Activated CD4-positive, alpha-beta memory T cell treated with anti-CD3 and anti-CD28 coated beads, Interleukin-2, amount 10 ng/mL, durations not matched to agents 7 days and 5 days (primary cell): ENCODE measurements at regions not wholly inside any gene's neighbourhood (a gene's known extent, or its start where the extent isn't known, plus 50 kb on each side); places are given as distances from the start of the nearest gene placed in this dataset.
"Not testable (repeated sequence)": the region's sequence is repeated elsewhere in the genome, so short reads cannot be mapped to it uniquely, and the experiment has no call there.

Experiments used
- CTCF ChIA-PET: fragments of 350-600 bp; sonication (Branson Sonifier 250); formaldehyde crosslinking; loops from one replicate; lab custom pipeline; 2021; ENCODE audit warnings: antibody characterized with exemption, inconsistent platforms; lab: Charles Lee
- POLR2A ChIA-PET: fragments of 350-600 bp; sonication (Branson Sonifier 250); formaldehyde crosslinking; loops from one replicate; lab custom pipeline; 2021; ENCODE audit warnings: antibody characterized with exemption; lab: Charles Lee
- DNase-seq: peaks from one replicate; pipeline ENCODE4 v3.0.0-alpha.2; 2020
- H3K27ac Mint-ChIP-seq: one replicate; pipeline ENCODE4 v1.8.0; 2021; ENCODE audit warnings: mild to moderate bottlenecking, mixed read lengths
- H3K27me3 Mint-ChIP-seq: one replicate; pipeline ENCODE4 v1.8.0; 2021; ENCODE audit warnings: mixed read lengths
- H3K36me3 Mint-ChIP-seq: one replicate; pipeline ENCODE4 v1.8.0; 2021; ENCODE audit warnings: low read depth, mixed read lengths
- H3K4me1 Mint-ChIP-seq: one replicate; pipeline ENCODE4 v1.8.0; 2021; ENCODE audit warnings: mixed read lengths
- H3K4me3 Mint-ChIP-seq: one replicate; pipeline ENCODE4 v1.8.0; 2021; ENCODE audit warnings: mild to moderate bottlenecking, mixed read lengths
- H3K9me3 Mint-ChIP-seq: one replicate; pipeline ENCODE4 v1.8.0; 2021; ENCODE audit warnings: mixed read lengths

DNA sequence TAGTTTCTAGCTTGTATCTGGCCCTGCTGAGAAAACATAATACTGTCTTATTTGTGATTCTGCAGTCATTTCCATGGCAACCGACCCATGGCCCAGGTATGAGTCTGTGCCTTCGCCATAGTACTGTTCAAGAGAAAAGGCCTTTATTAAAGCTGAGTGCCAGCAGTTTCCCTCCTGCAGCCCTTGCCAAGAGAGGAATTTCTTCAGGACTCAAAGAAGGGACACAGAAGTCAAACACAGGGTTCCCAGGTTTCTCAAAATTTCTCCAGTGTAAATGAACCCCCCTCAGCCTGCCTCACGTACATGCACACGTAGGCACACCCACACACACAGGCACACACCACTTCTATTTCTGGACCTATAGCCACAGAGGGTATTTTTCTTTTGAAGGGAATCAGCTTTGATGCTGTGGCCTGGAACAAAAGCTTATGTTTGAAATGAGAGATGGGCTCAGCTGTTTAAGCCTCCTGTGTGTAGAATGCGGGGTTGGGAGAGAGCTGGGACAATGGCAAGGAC is 269.2 kb downstream of the PDCD6IP start:
- no peaks in the 10 kb centered on the region for H3K4me1 Mint-ChIP-seq
- H3K27me3 Mint-ChIP-seq = peaks cover 9% of the 10 kb centered on the region
- no peak for DNase-seq
- H3K36me3 Mint-ChIP-seq = no peaks in the 10 kb centered on the region
- no peak overlapping the region for H3K27ac Mint-ChIP-seq
- ChIA-PET POLR2A (no interaction called here), CTCF (no interaction called here)
- no peaks in the 10 kb centered on the region for H3K9me3 Mint-ChIP-seq
- H3K4me3 Mint-ChIP-seq = no peak overlapping the region

- H3K9me3 Mint-ChIP-seq = no peaks in the 10 kb centered on the region
- CTCF ChIA-PET = no interaction called here
- no peaks in the 10 kb centered on the region for H3K4me1 Mint-ChIP-seq
- H3K27me3 Mint-ChIP-seq = peaks cover 5% of the 10 kb centered on the region
- no peaks in the 10 kb centered on the region for H3K36me3 Mint-ChIP-seq
- no peak overlapping the region for H3K27ac Mint-ChIP-seq
- H3K4me3 Mint-ChIP-seq = no peak overlapping the region
- DNase-seq = no peak
- POLR2A ChIA-PET = no interaction called here
Observed at GRCh38 chr3:34068505-34068904, 270.1 kb downstream of the PDCD6IP start.

DNA sequence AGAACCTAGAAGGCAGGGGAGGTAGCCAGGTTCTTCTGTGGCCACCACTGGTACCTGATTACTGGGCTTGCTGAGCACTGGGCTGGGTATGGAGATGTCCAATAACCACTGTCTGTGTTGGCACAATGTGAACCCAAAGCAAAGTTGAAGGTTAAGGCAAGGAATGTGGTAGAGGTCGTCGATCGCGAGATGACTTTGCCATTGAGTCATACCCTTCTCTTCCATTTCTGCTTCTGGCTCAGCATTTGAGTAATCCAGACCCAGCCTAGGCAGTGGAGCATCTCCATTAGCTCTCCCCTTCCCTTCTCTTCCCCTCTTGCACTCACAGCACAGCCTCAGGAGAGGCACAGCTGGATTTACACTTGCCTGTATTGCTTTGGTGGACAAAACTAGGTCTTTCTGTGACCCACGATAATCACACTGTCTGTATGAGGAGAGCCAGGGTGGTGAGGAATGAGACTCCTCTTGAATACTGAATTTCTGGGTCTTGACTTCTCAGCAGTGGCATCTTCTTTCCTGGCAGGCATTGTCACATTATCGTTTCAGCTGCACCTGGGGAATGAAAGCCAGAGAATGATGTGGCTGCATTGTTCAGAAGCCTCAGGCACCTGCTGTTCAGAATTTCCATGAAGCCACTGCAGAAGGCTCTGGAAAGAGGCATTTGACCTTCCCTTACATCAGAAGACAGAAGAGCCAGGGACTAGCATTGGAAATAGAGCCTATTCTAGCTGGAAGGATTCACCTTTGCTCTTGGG is 272.6 kb downstream of the PDCD6IP start:
- POLR2A ChIA-PET = no interaction called here
- DNase-seq = no peak
- no peaks in the 10 kb centered on the region for H3K9me3 Mint-ChIP-seq
- no peak overlapping the region for H3K4me3 Mint-ChIP-seq
- no peak overlapping the region for H3K27ac Mint-ChIP-seq
- no peaks in the 10 kb centered on the region for H3K4me1 Mint-ChIP-seq
- CTCF ChIA-PET = no interaction called here
- no peaks in the 10 kb centered on the region for H3K27me3 Mint-ChIP-seq
- H3K36me3 Mint-ChIP-seq = no peaks in the 10 kb centered on the region

- Mint-ChIP-seq H3K27ac (no peak overlapping the region), H3K27me3 (no peaks in the 10 kb centered on the region), H3K4me1 (no peaks in the 10 kb centered on the region), H3K9me3 (no peaks in the 10 kb centered on the region), H3K36me3 (no peaks in the 10 kb centered on the region), H3K4me3 (no peak overlapping the region)
- POLR2A ChIA-PET = no interaction called here
- DNase-seq = no peak
- CTCF ChIA-PET = no interaction called here
Observed at GRCh38 chr3:34072297-34072696, 273.9 kb downstream of the PDCD6IP start.

DNA sequence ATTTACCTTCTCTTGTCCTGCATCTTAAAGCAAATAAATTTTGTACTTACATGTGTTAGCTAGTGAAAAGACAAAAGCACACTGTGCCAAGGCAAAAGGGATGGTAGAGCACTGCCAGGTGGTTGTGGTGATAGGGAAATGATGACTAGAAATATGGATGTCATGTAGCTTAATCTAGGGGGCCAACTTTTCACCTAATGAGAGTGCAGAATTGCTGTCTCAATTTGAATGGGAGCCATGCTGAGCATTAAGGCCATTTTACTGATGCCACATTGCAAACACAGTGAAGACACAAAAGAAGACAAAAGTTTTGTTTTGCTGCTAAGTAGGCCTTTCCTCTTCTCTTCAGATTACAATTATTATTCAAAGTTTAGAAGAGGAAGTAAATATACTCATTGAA is 274.7 kb downstream of the PDCD6IP start:
- no peak overlapping the region for H3K4me3 Mint-ChIP-seq
- H3K36me3 Mint-ChIP-seq = no peaks in the 10 kb centered on the region
- DNase-seq = no peak
- ChIA-PET POLR2A (no interaction called here), CTCF (no interaction called here)
- H3K27ac Mint-ChIP-seq = no peak overlapping the region
- H3K4me1 Mint-ChIP-seq = no peaks in the 10 kb centered on the region
- no peaks in the 10 kb centered on the region for H3K9me3 Mint-ChIP-seq
- H3K27me3 Mint-ChIP-seq = no peaks in the 10 kb centered on the region

DNA sequence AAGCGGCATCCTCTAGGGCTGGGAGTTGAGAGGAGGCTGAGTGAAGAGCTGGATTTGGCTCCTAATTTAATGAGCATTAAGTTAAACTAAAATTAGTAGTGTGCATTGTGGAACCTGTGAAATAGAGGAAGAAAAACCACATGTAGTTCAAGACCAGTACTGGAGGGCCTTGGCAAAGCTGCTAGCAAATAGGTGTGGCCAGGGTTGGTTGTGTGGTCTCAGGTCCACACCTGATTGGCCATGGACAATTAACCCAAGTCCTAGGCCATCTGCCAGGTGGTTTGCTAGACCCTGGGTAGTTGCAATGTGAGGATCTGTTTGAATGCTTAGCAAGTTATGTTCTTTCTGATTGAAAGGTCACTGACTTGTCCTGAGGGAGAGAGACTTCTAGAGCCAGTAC is 275.5 kb downstream of the PDCD6IP start:
- CTCF ChIA-PET = no interaction called here
- Mint-ChIP-seq H3K27me3 (no peaks in the 10 kb centered on the region), H3K4me3 (no peak overlapping the region), H3K9me3 (no peaks in the 10 kb centered on the region), H3K27ac (no peak overlapping the region), H3K4me1 (no peaks in the 10 kb centered on the region), H3K36me3 (no peaks in the 10 kb centered on the region)
- POLR2A ChIA-PET = no interaction called here
- no peak for DNase-seq

DNA sequence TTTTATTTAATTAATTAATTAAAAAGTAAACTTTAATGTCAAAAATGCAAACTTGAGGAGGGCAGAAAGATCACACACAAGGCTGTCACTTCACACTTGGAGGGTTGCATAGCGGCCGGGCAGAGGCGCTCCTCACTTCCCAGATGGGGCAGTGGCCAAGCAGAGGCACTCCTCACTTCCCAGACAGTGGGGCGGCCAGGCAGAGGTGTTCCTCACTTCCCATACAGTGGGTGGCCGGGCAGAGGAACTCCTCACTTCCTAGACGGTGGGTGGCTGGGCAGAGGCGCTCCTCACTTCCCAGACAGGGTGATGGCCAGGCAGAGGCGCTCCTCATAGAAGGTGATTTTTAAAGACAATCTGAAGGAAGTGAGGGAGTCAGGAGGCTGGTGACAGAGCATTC is 277.5 kb downstream of the PDCD6IP start:
- H3K4me1 Mint-ChIP-seq = no peaks in the 10 kb centered on the region
- CTCF ChIA-PET = no interaction called here
- POLR2A ChIA-PET = no interaction called here
- H3K36me3 Mint-ChIP-seq = no peaks in the 10 kb centered on the region
- H3K27ac Mint-ChIP-seq = no peak overlapping the region
- no peak for DNase-seq
- H3K9me3 Mint-ChIP-seq = no peaks in the 10 kb centered on the region
- no peaks in the 10 kb centered on the region for H3K27me3 Mint-ChIP-seq
- H3K4me3 Mint-ChIP-seq = no peak overlapping the region

GRCh38 chr3:34077417-34078195 is 279.2 kb downstream of the PDCD6IP start:
- Mint-ChIP-seq H3K9me3 (no peaks in the 10 kb centered on the region), H3K4me3 (no peak overlapping the region), H3K27me3 (no peaks in the 10 kb centered on the region), H3K36me3 (no peaks in the 10 kb centered on the region), H3K4me1 (no peaks in the 10 kb centered on the region), H3K27ac (no peak overlapping the region)
- ChIA-PET CTCF (no interaction called here), POLR2A (no interaction called here)
- no peak for DNase-seq

- no peak for DNase-seq
- Mint-ChIP-seq H3K9me3 (no peaks in the 10 kb centered on the region), H3K4me1 (no peaks in the 10 kb centered on the region), H3K4me3 (no peak overlapping the region), H3K27ac (no peak overlapping the region), H3K36me3 (no peaks in the 10 kb centered on the region), H3K27me3 (no peaks in the 10 kb centered on the region)
- POLR2A ChIA-PET = no interaction called here
- CTCF ChIA-PET = no interaction called here
Observed at GRCh38 chr3:34078418-34078817, 280.0 kb downstream of the PDCD6IP start.

- CTCF ChIA-PET, POLR2A ChIA-PET: not testable (repeated sequence)
Observed at GRCh38 chr3:34079849-34080248, 281.4 kb downstream of the PDCD6IP start.

DNA sequence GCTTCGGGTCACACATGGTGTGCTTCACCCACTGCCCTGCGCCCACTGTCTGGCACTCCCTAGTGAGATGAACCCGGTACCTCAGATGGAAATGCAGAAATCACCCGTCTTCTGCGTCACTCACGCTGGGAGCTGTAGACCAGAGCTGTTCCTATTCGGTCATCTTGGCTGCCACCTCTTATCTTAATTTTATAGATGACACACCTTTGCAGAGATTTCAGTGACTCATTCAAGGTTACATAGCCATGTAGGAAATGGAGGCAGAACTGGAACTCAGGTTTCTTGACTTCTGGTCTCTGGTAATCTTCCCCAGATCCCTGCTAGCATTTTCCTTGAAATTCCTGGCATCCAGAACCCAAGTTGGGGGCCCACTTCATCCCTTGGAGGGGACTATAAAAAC is 291.9 kb downstream of the PDCD6IP start:
- POLR2A ChIA-PET, H3K27me3 Mint-ChIP-seq, H3K9me3 Mint-ChIP-seq, H3K27ac Mint-ChIP-seq, CTCF ChIA-PET, H3K4me3 Mint-ChIP-seq, H3K36me3 Mint-ChIP-seq, DNase-seq, H3K4me1 Mint-ChIP-seq: not testable (repeated sequence)

More at GRCh38 chr3:34079849-34080248, 281.4 kb downstream of the PDCD6IP start:
- not testable (repeated sequence) for H3K9me3 Mint-ChIP-seq, DNase-seq, H3K4me3 Mint-ChIP-seq, H3K36me3 Mint-ChIP-seq, H3K27me3 Mint-ChIP-seq, H3K4me1 Mint-ChIP-seq, H3K27ac Mint-ChIP-seq

- H3K36me3 Mint-ChIP-seq = no peaks in the 10 kb centered on the region
- peaks cover 2% of the 10 kb centered on the region for H3K9me3 Mint-ChIP-seq
- no peaks in the 10 kb centered on the region for H3K27me3 Mint-ChIP-seq
- no peaks in the 10 kb centered on the region for H3K4me1 Mint-ChIP-seq
- POLR2A ChIA-PET = no interaction called here
- no peak overlapping the region for H3K4me3 Mint-ChIP-seq
- CTCF ChIA-PET = no interaction called here
- DNase-seq = no peak
- H3K27ac Mint-ChIP-seq = no peak overlapping the region
Observed at GRCh38 chr3:34090876-34091275, 292.4 kb downstream of the PDCD6IP start.

GRCh38 chr3:34094280-34094679 is 295.9 kb downstream of the PDCD6IP start:
- H3K27ac Mint-ChIP-seq, H3K4me3 Mint-ChIP-seq, DNase-seq, H3K27me3 Mint-ChIP-seq, H3K36me3 Mint-ChIP-seq, H3K9me3 Mint-ChIP-seq, POLR2A ChIA-PET, H3K4me1 Mint-ChIP-seq, CTCF ChIA-PET: not testable (repeated sequence)

DNA sequence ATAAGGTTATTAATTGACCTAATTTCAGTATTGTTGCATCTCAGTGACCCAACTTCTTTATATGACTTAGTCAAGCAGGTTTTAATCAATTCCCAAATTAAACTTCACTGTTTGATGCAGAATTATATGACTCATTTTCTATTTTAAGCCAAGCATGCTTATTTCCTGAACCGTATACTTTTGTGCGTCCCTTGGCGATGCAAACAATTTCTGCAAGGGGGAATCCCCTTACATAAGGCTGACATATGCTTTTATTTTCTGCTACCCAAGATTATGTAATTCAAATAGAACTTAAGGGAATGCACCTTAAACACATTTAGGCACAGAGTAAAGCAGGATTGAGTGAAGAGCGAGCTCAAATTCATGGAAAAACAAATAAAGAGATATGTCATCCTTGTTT is 303.9 kb downstream of the PDCD6IP start:
- POLR2A ChIA-PET = no interaction called here
- CTCF ChIA-PET = no interaction called here
- peaks cover 10% of the 10 kb centered on the region for H3K27me3 Mint-ChIP-seq
- H3K36me3 Mint-ChIP-seq = no peaks in the 10 kb centered on the region
- no peak for DNase-seq
- no peak overlapping the region for H3K4me3 Mint-ChIP-seq
- no peaks in the 10 kb centered on the region for H3K9me3 Mint-ChIP-seq
- H3K27ac Mint-ChIP-seq = no peak overlapping the region
- no peaks in the 10 kb centered on the region for H3K4me1 Mint-ChIP-seq
